Right lung (tissue), 2 donors: ENCODE measurements at regions not wholly inside any gene's neighbourhood (a gene's known extent, or its start where the extent isn't known, plus 50 kb on each side); places are given as distances from the start of the nearest gene placed in this dataset.
"Not testable (repeated sequence)": the region's sequence is repeated elsewhere in the genome, so short reads cannot be mapped to it uniquely, and the experiment has no call there.

ENCODE experiments used
- DNase-seq, 2 donors: peaks; one replicate each; pipeline ENCODE4 v3.0.0-alpha.2; 2013

GRCh38 chr2:42999856-43000241, 207.5 kb upstream of the HAAO start:
- no peak for DNase-seq

- DNase-seq = no peak
Measured at GRCh38 chr2:42999391-42999841, 207.0 kb upstream of the HAAO start.

GRCh38 chr2:42998721-42999120, 206.3 kb upstream of the HAAO start:
- DNase-seq = no peak

GRCh38 chr2:42996528-42996927, 204.1 kb upstream of the HAAO start:
- DNase-seq = no peak

GRCh38 chr2:42995752-42996422, 203.5 kb upstream of the HAAO start:
- DNase-seq = no peak

- DNase-seq = not testable (repeated sequence)
Measured at GRCh38 chr2:42989283-42990081, 197.1 kb upstream of the HAAO start.

GRCh38 chr2:42988055-42988454, 195.7 kb upstream of the HAAO start:
- not testable (repeated sequence) for DNase-seq

GRCh38 chr2:42987112-42987922, 194.9 kb upstream of the HAAO start:
- DNase-seq = no peak

GRCh38 chr2:42984617-42985016, 192.2 kb upstream of the HAAO start:
- DNase-seq = no peak

- no peak for DNase-seq
Measured at GRCh38 chr2:42984081-42984480, 191.7 kb upstream of the HAAO start.

GRCh38 chr2:42980764-42981416, 188.5 kb upstream of the HAAO start:
- no peak for DNase-seq

GRCh38 chr2:42979870-42980763, 187.7 kb upstream of the HAAO start:
- no peak for DNase-seq

GRCh38 chr2:42979416-42979869, 187.1 kb upstream of the HAAO start:
- DNase-seq = no peak

GRCh38 chr2:42978887-42979415, 186.6 kb upstream of the HAAO start:
- no peak for DNase-seq

GRCh38 chr2:42978175-42978886, 185.9 kb upstream of the HAAO start:
- no peak for DNase-seq

- no peak for DNase-seq
Measured at GRCh38 chr2:42977270-42978174, 185.1 kb upstream of the HAAO start.

- no peak for DNase-seq
Measured at GRCh38 chr2:42976351-42976750, 184.0 kb upstream of the HAAO start.
